Esophagus (tissue), 2 donors: ENCODE measurements at regions not wholly inside any gene's neighbourhood (a gene's known extent, or its start where the extent isn't known, plus 50 kb on each side); places are given as distances from the start of the nearest gene placed in this dataset.
A peak's percentile ranks its signal among the peaks of the same experiment; 100 is the strongest.

Experiments used
- H3K27ac ChIP-seq, 2 donors: one replicate each; pipeline ENCODE4 v1.5.1; 2013; ENCODE audit warnings: low read depth in 2 of 2, mild to moderate bottlenecking in 2 of 2, inconsistent platforms in 1 of 2, low read length in 1 of 2, moderate library complexity in 1 of 2
- H3K27me3 ChIP-seq, 2 donors: one replicate each; pipeline ENCODE4 v1.6.1; 2013; ENCODE audit warnings: low read length in 2 of 2, control low read depth in 1 of 2, mild to moderate bottlenecking in 1 of 2; ENCODE audit not compliant: insufficient read depth in 2 of 2, control insufficient read depth in 1 of 2
- H3K36me3 ChIP-seq, 2 donors: one replicate each; pipeline ENCODE4 v1.6.1; 2013; ENCODE audit warnings: low read length in 1 of 2; ENCODE audit not compliant: control insufficient read depth in 2 of 2, insufficient read depth in 2 of 2
- H3K4me1 ChIP-seq, 2 donors: one replicate each; pipeline ENCODE4 v1.6.1; 2013; ENCODE audit warnings: low read length in 1 of 2; ENCODE audit not compliant: control insufficient read depth in 2 of 2, insufficient read depth in 2 of 2
- H3K4me3 ChIP-seq, 2 donors: one replicate each; pipeline ENCODE4 v1.5.1; 2013; ENCODE audit warnings: low read length in 2 of 2, mild to moderate bottlenecking in 2 of 2, low read depth in 1 of 2, moderate library complexity in 1 of 2
- H3K9me3 ChIP-seq, 2 donors: one replicate each; pipeline ENCODE4 v1.6.1; 2013; ENCODE audit warnings: mild to moderate bottlenecking in 2 of 2, low read depth in 1 of 2, low read length in 1 of 2, moderate library complexity in 1 of 2; ENCODE audit not compliant: control insufficient read depth in 2 of 2, insufficient read depth in 1 of 2
- WGBS, 2 donors: extraction: QIAGEN DNeasy Blood & Tissue Kit; methylation state at CpG; one replicate each; pipeline ENCODE4 v1.1.7; 2013; 5-methylcytosine and 5-hydroxymethylcytosine counted together
- donor health status: healthy with polysubstance abuse.
- donor health status: Bipolar disorder and iron deficiency.

- no peaks in the 10 kb centered on the region for H3K9me3 ChIP-seq
- WGBS, 2 donors = 48 to 53% methylated on average over 8 of the region's 8 CpGs
- no peaks in the 10 kb centered on the region for H3K4me1 ChIP-seq
- no peak overlapping the region for H3K4me3 ChIP-seq
- peak overlapping the region in 1 of 2 donors; percentile 37 for H3K27ac ChIP-seq
- peaks cover 0 to 2% of the 10 kb centered on the region in 2 donors for H3K27me3 ChIP-seq
- H3K36me3 ChIP-seq = no peaks in the 10 kb centered on the region
These were observed 174.5 kb upstream of the MAP1B start for GRCh38 chr5:71932655-71933338.

- WGBS, 2 donors = 92 to 93% methylated on average over 1 of the region's 1 CpG
These were observed 173.0 kb upstream of the MAP1B start for GRCh38 chr5:71934322-71934721.

GRCh38 chr5:71937921-71938698 is 169.2 kb upstream of the MAP1B start:
- H3K27ac ChIP-seq = no peak overlapping the region
- no peaks in the 10 kb centered on the region for H3K36me3 ChIP-seq
- peaks cover 0 to 5% of the 10 kb centered on the region in 2 donors for H3K4me1 ChIP-seq
- H3K4me3 ChIP-seq = no peak overlapping the region
- whole genome bisulfite sequencing, 2 donors = 78 to 82% methylated on average over 11 of the region's 11 CpGs
- H3K27me3 ChIP-seq = peaks cover 0 to 3% of the 10 kb centered on the region in 2 donors
- no peaks in the 10 kb centered on the region for H3K9me3 ChIP-seq

More at GRCh38 chr5:71934322-71934721, 173.0 kb upstream of the MAP1B start:
- H3K4me3 ChIP-seq = no peak overlapping the region
- H3K27ac ChIP-seq = no peak overlapping the region
- no peaks in the 10 kb centered on the region for H3K36me3 ChIP-seq
- peaks cover 0 to 5% of the 10 kb centered on the region in 2 donors for H3K4me1 ChIP-seq
- H3K9me3 ChIP-seq = no peaks in the 10 kb centered on the region
- peaks cover 0 to 2% of the 10 kb centered on the region in 2 donors for H3K27me3 ChIP-seq

- no peaks in the 10 kb centered on the region for H3K36me3 ChIP-seq
- H3K27me3 ChIP-seq = peaks cover 0 to 3% of the 10 kb centered on the region in 2 donors
- 36 to 43% methylated on average over 7 of the region's 7 CpGs for WGBS, 2 donors
- no peak overlapping the region for H3K27ac ChIP-seq
- H3K9me3 ChIP-seq = no peaks in the 10 kb centered on the region
- H3K4me1 ChIP-seq = peaks cover 0 to 5% of the 10 kb centered on the region in 2 donors
- H3K4me3 ChIP-seq = no peak overlapping the region
These were observed 168.4 kb upstream of the MAP1B start for GRCh38 chr5:71938895-71939294.

- H3K4me3 ChIP-seq = no peak overlapping the region
- H3K27me3 ChIP-seq = peaks cover 0 to 3% of the 10 kb centered on the region in 2 donors
- no peak overlapping the region for H3K27ac ChIP-seq
- H3K36me3 ChIP-seq = no peaks in the 10 kb centered on the region
- no peaks in the 10 kb centered on the region for H3K9me3 ChIP-seq
- H3K4me1 ChIP-seq = peaks cover 0 to 5% of the 10 kb centered on the region in 2 donors
- WGBS, 2 donors = 39 to 49% methylated on average over 8 of the region's 8 CpGs
These were observed 167.6 kb upstream of the MAP1B start for GRCh38 chr5:71939452-71940230.

- H3K36me3 ChIP-seq = no peaks in the 10 kb centered on the region
- H3K4me3 ChIP-seq = no peak overlapping the region
- no peak overlapping the region for H3K27ac ChIP-seq
- H3K4me1 ChIP-seq = peaks cover 0 to 2% of the 10 kb centered on the region in 2 donors
- H3K27me3 ChIP-seq = peaks cover 2 to 3% of the 10 kb centered on the region in 2 donors
- no peaks in the 10 kb centered on the region for H3K9me3 ChIP-seq
- WGBS, 2 donors = 54 to 64% methylated on average over 8 of the region's 8 CpGs
These were observed 163.4 kb upstream of the MAP1B start for GRCh38 chr5:71943874-71944273.

- H3K27ac ChIP-seq = no peak overlapping the region
- 88 to 91% methylated on average over 6 of the region's 6 CpGs for WGBS, 2 donors
- no peaks in the 10 kb centered on the region for H3K36me3 ChIP-seq
- peaks cover 2 to 3% of the 10 kb centered on the region in 2 donors for H3K27me3 ChIP-seq
- no peak overlapping the region for H3K4me3 ChIP-seq
- H3K4me1 ChIP-seq = no peaks in the 10 kb centered on the region
- H3K9me3 ChIP-seq = no peaks in the 10 kb centered on the region
These were observed 161.8 kb upstream of the MAP1B start for GRCh38 chr5:71945436-71945835.

- 91 to 92% methylated on average over 6 of the region's 6 CpGs for WGBS, 2 donors
- Histone ChIP-seq H3K36me3 (no peaks in the 10 kb centered on the region), H3K4me3 (no peak overlapping the region), H3K9me3 (no peaks in the 10 kb centered on the region), H3K27me3 (peaks cover 2 to 3% of the 10 kb centered on the region in 2 donors), H3K27ac (no peak overlapping the region), H3K4me1 (no peaks in the 10 kb centered on the region)
These were observed 160.8 kb upstream of the MAP1B start for GRCh38 chr5:71946343-71947030.

- Histone ChIP-seq H3K9me3 (no peaks in the 10 kb centered on the region), H3K4me1 (no peaks in the 10 kb centered on the region), H3K27me3 (peaks cover 0 to 2% of the 10 kb centered on the region in 2 donors), H3K36me3 (no peaks in the 10 kb centered on the region), H3K27ac (no peak overlapping the region), H3K4me3 (no peak overlapping the region)
- WGBS, 2 donors = 80 to 87% methylated on average over 2 of the region's 2 CpGs
These were observed 159.1 kb upstream of the MAP1B start for GRCh38 chr5:71948206-71948605.
